G401.6 (cell line): ENCODE measurements at regions not wholly inside any gene's neighbourhood (a gene's known extent, or its start where the extent isn't known, plus 50 kb on each side); places are given as distances from the start of the nearest gene placed in this dataset.
"Not testable (repeated sequence)": the region's sequence is repeated elsewhere in the genome, so short reads cannot be mapped to it uniquely, and the experiment has no call there.

Experiments
- FAIRE-seq: peaks from 2 replicates; lab custom pipeline; 2012; peaks lifted over from hg19 to GRCh38; lab: Jason Lieb, UNC

GRCh38 chr4:58063404-58064160, 953.4 kb upstream of the IGFBP7 start:
- no peak for FAIRE-seq

- FAIRE-seq, result no peak
Measured at GRCh38 chr4:58061967-58062366, 951.8 kb upstream of the IGFBP7 start.

GRCh38 chr4:58050439-58050838, 940.3 kb upstream of the IGFBP7 start:
- FAIRE-seq, result no peak

- no peak for FAIRE-seq
Measured at GRCh38 chr4:58048491-58048890, 938.3 kb upstream of the IGFBP7 start.

- FAIRE-seq, result no peak
Measured at GRCh38 chr4:58042176-58042575, 932.0 kb upstream of the IGFBP7 start.

- FAIRE-seq, result no peak
Measured at GRCh38 chr4:57993944-57994343, 883.8 kb upstream of the IGFBP7 start.

- no peak for FAIRE-seq
Measured at GRCh38 chr4:57989430-57989829, 879.2 kb upstream of the IGFBP7 start.

GRCh38 chr4:57985161-57985560, 875.0 kb upstream of the IGFBP7 start:
- no peak for FAIRE-seq

GRCh38 chr4:57981123-57981522, 870.9 kb upstream of the IGFBP7 start:
- no peak for FAIRE-seq

GRCh38 chr4:57974821-57975220, 864.6 kb upstream of the IGFBP7 start:
- FAIRE-seq, result no peak

- FAIRE-seq, result no peak
Measured at GRCh38 chr4:57973819-57974218, 863.6 kb upstream of the IGFBP7 start.

- FAIRE-seq, result no peak
Measured at GRCh38 chr4:57971261-57971660, 861.1 kb upstream of the IGFBP7 start.

GRCh38 chr4:57966987-57967760, 857.0 kb upstream of the IGFBP7 start:
- no peak for FAIRE-seq

- FAIRE-seq, result not testable (repeated sequence)
Measured at GRCh38 chr4:57965431-57965830, 855.2 kb upstream of the IGFBP7 start.

GRCh38 chr4:57945298-57945697, 835.1 kb upstream of the IGFBP7 start:
- no peak for FAIRE-seq

- no peak for FAIRE-seq
Measured at GRCh38 chr4:57943682-57944081, 833.5 kb upstream of the IGFBP7 start.

- FAIRE-seq, result not testable (repeated sequence)
Measured at GRCh38 chr4:57937326-57937725, 827.1 kb upstream of the IGFBP7 start.

GRCh38 chr4:57926311-57926710, 816.1 kb upstream of the IGFBP7 start:
- no peak for FAIRE-seq

- FAIRE-seq, result no peak
Measured at GRCh38 chr4:57924951-57925350, 814.8 kb upstream of the IGFBP7 start.

- no peak for FAIRE-seq
Measured at GRCh38 chr4:57916479-57916878, 806.3 kb upstream of the IGFBP7 start.

GRCh38 chr4:57911203-57911602, 801.0 kb upstream of the IGFBP7 start:
- no peak for FAIRE-seq

GRCh38 chr4:57910151-57910550, 800.0 kb upstream of the IGFBP7 start:
- FAIRE-seq, result no peak

GRCh38 chr4:57905965-57906364, 795.8 kb upstream of the IGFBP7 start:
- FAIRE-seq, result no peak

GRCh38 chr4:57877047-57877458, 766.9 kb upstream of the IGFBP7 start:
- FAIRE-seq, result no peak
